GM21381 (cell line): ENCODE measurements at regions not wholly inside any gene's neighbourhood (a gene's known extent, or its start where the extent isn't known, plus 50 kb on each side); places are given as distances from the start of the nearest gene placed in this dataset.
"Not testable (repeated sequence)": the region's sequence is repeated elsewhere in the genome, so short reads cannot be mapped to it uniquely, and the experiment has no call there.

Source experiments
- ATAC-seq: cut with Tn5 transposase; IDR thresholded peaks from one replicate; pipeline ENCODE4 v1.9.1; 2021; ENCODE audit warnings: mild to moderate bottlenecking, moderate library complexity; ENCODE audit not compliant: unreplicated experiment

DNA sequence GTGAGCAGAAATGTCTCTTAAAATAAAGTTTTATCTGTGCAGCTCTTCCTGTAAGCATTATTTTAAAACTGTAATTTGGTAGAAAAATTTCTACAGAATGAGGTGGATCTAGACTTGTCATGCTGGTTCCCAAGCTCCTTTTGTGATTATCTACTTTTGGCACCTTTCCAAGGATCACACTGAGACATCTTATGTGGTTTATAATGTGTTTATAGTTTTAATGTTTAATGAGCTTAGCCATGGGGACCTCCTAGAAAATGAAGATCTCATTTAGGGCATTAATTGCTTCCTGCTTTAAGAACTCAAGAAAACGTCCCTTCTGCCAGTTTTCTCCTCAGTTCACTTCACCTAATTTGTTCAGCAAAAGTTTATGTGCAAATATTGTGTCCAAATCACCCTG lies 468.4 kb downstream of the SUCLG1 start:
- ATAC-seq = no peak

DNA sequence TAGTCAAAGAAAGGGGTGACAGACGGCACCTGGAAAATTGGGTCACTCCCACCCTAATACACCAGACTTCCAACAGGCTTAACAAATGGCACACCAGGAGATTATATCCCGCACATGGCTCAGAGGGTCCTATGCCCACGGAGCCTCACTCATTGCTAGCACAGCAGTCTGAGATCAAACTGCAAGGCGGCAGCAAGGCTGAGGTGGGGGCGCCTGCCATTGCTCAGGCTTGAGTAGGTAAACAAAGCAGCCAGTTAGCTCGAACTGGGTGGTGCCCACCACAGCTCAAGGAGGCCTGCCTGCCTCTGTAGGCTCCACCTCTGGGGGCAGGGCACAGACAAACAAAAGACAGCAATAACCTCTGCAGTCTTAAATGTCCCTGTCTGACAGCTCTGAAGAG lies 482.5 kb downstream of the SUCLG1 start:
- ATAC-seq = not testable (repeated sequence)

- no peak for ATAC-seq
Observed at GRCh38 chr2:83972128-83972527, 487.0 kb downstream of the SUCLG1 start.

GRCh38 chr2:83971547-83971946 lies 487.5 kb downstream of the SUCLG1 start:
- ATAC-seq = no peak

GRCh38 chr2:83970217-83970929 lies 488.7 kb downstream of the SUCLG1 start:
- ATAC-seq = no peak

DNA sequence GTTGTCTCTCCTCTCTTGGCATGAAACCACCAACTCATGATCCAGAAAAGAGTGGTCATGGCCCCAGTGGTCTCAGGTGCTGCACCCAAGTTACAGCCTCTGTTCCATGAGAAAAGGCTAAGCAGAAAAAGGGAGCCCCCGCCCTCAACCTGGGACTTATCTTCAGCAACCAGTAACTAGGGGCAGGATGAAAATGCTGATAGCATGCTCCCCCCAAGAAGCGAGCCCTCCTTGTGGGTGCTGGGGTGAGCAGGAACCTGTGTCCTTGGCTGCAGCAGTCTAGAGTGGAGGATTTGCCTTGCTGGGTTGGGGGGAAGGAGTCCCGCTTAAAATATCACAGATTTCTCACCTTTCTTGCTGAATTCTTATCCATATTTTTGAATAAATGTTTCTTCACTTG lies 490.0 kb downstream of the SUCLG1 start:
- no peak for ATAC-seq

DNA sequence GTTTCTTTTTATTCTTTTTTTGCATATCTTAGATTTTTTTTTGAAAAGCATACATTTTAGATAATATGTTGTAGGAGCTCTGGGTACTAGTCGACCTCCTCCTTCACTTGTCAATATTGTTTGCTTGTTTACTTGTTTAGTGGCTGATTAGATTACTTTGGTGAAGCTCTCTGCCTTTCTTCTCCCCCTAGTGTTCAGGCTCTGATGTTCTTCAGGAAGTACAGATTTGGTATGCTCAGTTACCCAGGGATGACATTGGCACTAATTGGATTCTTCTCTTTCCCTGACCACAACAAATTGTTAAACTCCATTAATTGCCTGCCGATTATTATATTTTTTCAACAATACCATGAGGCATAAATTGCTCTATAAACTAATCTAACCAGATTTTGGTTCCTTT lies 491.2 kb downstream of the SUCLG1 start:
- ATAC-seq = no peak

DNA sequence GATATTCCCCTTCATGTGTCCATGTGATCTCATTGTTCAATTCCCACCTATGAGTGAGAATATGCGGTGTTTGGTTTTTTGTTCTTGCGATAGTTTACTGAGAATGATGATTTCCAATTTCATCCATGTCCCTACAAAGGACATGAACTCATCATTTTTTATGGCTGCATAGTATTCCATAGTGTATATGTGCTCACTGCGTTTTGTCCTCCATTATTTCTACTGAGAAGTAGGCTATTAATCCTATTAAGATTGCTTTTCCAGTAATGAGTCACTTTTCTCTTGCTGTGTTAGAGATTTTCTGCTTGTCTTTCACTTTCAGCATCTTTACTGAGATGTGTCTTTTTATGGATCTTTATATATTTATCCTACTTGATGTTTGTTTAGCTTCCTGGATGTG lies 492.1 kb downstream of the SUCLG1 start:
- ATAC-seq = not testable (repeated sequence)

DNA sequence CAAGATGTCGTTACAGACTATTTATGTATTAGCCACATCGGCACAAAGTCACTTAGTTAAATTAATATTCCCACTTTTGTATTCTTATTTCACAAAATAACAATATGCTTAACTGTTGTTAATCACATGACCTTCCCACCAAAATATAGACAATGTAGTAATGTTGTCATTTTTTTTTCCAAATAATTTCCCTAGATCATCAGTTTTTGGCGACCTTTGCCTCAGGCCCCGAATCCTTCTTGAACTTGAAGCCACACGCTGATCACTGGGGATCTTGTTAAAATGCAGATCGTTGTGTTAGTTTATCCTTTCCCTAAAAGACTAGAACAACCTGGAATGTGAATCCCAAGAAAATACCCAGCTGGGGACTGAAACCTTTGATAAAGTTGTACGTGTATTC lies 497.6 kb downstream of the SUCLG1 start:
- ATAC-seq = no peak

DNA sequence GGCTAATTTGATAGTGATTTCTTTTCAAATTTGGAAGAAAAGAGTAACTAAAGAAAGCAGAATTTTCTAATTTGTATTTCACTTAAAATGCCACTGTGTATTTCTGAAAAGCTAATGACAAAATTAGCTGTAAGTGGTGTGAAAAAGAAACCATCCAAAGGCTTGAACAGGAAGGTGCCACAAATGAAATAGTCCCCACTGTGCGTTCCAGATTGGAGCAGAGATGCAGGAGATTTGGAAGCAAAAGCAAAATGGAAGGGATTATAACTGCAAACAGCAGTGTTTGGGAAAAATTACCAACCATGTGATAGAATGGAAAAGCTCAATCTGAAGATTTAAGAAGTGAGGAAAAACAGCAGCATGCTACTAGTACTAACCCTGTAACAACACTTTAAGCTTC lies 498.7 kb downstream of the SUCLG1 start:
- ATAC-seq = no peak

DNA sequence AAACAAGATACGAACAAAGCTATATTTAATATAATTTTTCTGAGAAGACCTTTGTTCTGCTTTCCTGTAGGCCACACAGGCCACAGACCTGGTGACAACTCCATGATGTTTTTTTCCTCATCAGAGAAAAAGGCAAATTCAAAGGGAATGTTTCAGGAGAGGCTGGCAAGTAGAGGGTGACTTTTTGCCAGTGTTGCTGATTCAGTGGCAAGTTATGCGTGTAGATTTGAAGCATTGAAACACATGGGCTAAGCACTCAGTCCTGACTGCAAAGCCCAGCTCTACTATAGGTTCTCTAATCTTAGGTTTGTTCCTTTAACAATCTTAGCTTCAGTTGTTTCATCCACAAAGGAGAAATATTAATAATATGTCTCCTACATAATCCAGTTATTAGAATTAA lies 499.8 kb downstream of the SUCLG1 start:
- no peak for ATAC-seq

DNA sequence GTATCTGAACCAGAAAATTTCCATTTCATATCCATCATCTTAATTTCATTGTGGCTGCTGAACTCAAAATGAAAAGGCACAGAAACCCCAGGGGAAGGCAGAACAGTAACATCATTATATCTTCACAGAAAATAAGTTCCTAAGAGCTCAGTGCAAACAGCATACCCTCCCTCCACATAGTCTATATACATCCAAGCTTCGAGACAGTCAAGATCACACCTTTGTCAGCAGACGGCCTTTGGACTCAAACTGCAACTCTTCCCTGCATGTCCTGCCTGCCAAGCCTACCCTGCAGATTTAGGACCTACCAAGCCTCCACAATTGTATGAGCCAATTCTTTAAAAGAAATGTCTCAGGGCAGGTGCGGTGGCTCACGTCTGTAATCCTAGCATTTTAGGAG lies 502.1 kb downstream of the SUCLG1 start:
- no peak for ATAC-seq

DNA sequence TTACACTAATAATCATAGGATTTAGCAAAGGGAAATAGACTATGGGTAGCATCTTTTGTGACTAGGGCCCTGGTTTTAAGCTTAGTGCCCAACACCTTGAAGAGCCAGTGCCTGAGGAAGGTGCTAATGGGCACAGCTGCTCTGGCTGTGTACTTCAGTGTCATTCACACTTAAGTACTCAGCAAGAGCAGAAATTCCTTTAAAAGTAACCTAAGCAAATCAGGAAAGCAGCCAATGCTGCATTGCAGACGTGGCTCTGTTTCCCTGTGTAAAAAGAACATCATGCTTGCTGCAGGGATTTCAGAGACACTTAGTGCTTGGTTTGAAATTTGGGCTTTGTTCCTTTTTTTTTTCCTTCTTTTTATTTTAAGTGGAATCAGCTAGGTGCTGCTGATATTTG lies 505.4 kb downstream of the SUCLG1 start:
- no peak for ATAC-seq

- no peak for ATAC-seq
Observed at GRCh38 chr2:83951378-83951947, 507.6 kb downstream of the SUCLG1 start.

- ATAC-seq = no peak
Observed at GRCh38 chr2:83949361-83949760, 509.7 kb downstream of the SUCLG1 start.

- ATAC-seq = no peak
Observed at GRCh38 chr2:83944191-83944590, 514.9 kb downstream of the SUCLG1 start.

GRCh38 chr2:83943265-83943664 lies 515.8 kb downstream of the SUCLG1 start:
- ATAC-seq = no peak

- no peak for ATAC-seq
Observed at GRCh38 chr2:83941886-83942285, 517.2 kb downstream of the SUCLG1 start.

GRCh38 chr2:83933749-83934148 lies 525.3 kb downstream of the SUCLG1 start:
- ATAC-seq = no peak

- ATAC-seq = no peak
Observed at GRCh38 chr2:83923531-83923930, 535.5 kb downstream of the SUCLG1 start.

GRCh38 chr2:83916559-83916958 lies 542.5 kb downstream of the SUCLG1 start:
- ATAC-seq = no peak

- ATAC-seq = no peak
Observed at GRCh38 chr2:83915381-83915780, 543.7 kb downstream of the SUCLG1 start.

- ATAC-seq = no peak
Observed at GRCh38 chr2:83908750-83909149, 550.3 kb downstream of the SUCLG1 start.
